LNCaP clone FGC (cell line): ENCODE measurements at regions not wholly inside any gene's neighbourhood (a gene's known extent, or its start where the extent isn't known, plus 50 kb on each side); places are given as distances from the start of the nearest gene placed in this dataset.
"Not testable (repeated sequence)": the region's sequence is repeated elsewhere in the genome, so short reads cannot be mapped to it uniquely, and the experiment has no call there.

ENCODE experiments used
- DNase-seq: peaks from one replicate; pipeline ENCODE4 v3.0.0-alpha.2; 2011; ENCODE audit warnings: low read depth
- H3K4me3 ChIP-seq: 2 replicates; pipeline ENCODE4 v1.5.1; 2011; ENCODE audit warnings: mild to moderate bottlenecking, low read depth, low read length, control low read depth
- CTCF ChIP-seq: IDR thresholded peaks from 2 replicates; pipeline ENCODE4 v1.5.1; 2012; ENCODE audit warnings: mild to moderate bottlenecking; ENCODE audit not compliant: control insufficient read depth, insufficient read depth; ENCODE audit errors: extremely low read depth

GRCh38 chr6:115159733-115160132 is 816.9 kb upstream of the HS3ST5 start:
- H3K4me3 ChIP-seq, result no peak overlapping the region
- no peak for DNase-seq
- TF ChIP-seq CTCF, result no peak

- DNase-seq, result no peak
- H3K4me3 ChIP-seq, result no peak overlapping the region
- no peak for TF ChIP-seq CTCF
Observed at GRCh38 chr6:115137910-115138309, 795.1 kb upstream of the HS3ST5 start.

DNA sequence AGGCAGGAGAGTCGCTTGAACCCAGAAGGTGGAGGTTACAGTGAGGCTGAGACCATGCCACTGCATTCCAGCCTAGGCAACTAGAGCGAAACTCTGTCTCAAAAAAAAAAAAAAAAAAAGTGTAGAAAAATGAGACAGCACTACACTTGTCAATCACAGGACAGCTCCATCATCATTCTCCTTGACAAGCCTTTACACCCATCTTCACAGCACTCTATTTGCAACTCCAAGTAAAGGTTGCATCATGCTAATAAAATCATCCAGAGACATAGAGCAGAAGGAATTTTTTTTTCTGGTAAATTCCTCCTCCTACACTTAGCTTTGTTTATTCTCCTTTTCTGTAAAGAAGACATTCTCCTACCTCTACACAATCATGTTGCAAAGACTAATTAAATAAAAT is 791.0 kb upstream of the HS3ST5 start:
- no peak overlapping the region for H3K4me3 ChIP-seq
- TF ChIP-seq CTCF, result no peak
- DNase-seq, result no peak

GRCh38 chr6:115131709-115132490 is 789.1 kb upstream of the HS3ST5 start:
- H3K4me3 ChIP-seq, result no peak overlapping the region
- no peak for TF ChIP-seq CTCF
- no peak for DNase-seq

- not testable (repeated sequence) for DNase-seq, H3K4me3 ChIP-seq
Observed at GRCh38 chr6:115121513-115121912, 778.7 kb upstream of the HS3ST5 start.

DNA sequence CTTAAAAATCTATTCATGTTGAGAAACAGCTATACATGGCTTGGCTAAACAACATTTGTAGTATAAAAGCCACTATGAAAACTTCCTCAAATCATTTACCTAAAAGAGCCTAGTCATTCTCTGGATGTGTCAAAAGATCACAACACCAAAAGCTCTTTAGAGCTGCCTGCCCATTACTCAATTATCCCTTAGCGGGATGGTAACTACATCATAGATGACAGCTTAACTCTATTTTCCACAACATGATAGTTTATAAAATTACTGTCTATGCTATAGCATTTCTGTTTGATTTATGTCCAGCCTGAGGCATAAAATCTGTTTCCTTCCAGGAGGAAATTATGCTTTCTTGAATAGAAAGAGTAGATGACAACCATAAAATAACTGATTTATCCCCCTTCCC is 777.6 kb upstream of the HS3ST5 start:
- DNase-seq, result no peak
- no peak for TF ChIP-seq CTCF

GRCh38 chr6:115091461-115091860 is 748.6 kb upstream of the HS3ST5 start:
- no peak for TF ChIP-seq CTCF
- no peak for DNase-seq
- no peak overlapping the region for H3K4me3 ChIP-seq

More for the DNA sequence above, 777.6 kb upstream of the HS3ST5 start:
- H3K4me3 ChIP-seq, result no peak overlapping the region

DNA sequence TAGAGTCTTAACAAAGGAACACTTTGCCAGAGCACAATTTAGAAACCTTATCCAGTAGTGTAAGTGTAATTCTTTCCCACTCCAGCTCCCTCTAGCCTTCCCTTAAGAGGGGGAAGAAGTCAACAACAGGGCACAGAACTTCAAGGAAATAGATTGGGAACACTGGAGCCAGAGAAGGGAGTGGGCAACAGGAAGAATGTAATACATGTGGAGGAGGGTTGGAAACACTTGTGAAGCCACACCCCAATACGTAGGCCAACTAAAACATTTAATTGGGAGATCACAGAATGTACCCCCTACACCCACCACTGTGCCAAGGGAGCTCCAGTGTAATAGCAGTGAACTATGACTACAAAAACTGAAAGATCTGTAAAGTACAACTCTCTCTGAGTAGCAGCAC is 735.7 kb upstream of the HS3ST5 start:
- H3K4me3 ChIP-seq, result no peak overlapping the region
- TF ChIP-seq CTCF, result no peak
- no peak for DNase-seq
